H9 (cell line): ENCODE measurements at regions not wholly inside any gene's neighbourhood (a gene's known extent, or its start where the extent isn't known, plus 50 kb on each side); places are given as distances from the start of the nearest gene placed in this dataset.

ENCODE experiments used
- DNase-seq: peaks from one replicate; pipeline ENCODE4 v3.0.0-alpha.2; 2017
- H2AFZ ChIP-seq: one replicate; pipeline ENCODE4 v1.6.1; 2013; ENCODE audit warnings: mild to moderate bottlenecking, low read length, control low read depth, moderate library complexity
- H2AK5ac ChIP-seq: 2 replicates; pipeline ENCODE4 v1.6.1; 2013; ENCODE audit warnings: low read length, control low read depth, mixed read lengths; ENCODE audit not compliant: insufficient read length
- H2BK120ac ChIP-seq: one replicate; pipeline ENCODE4 v1.6.1; 2013; ENCODE audit warnings: low read depth, mild to moderate bottlenecking, low read length, control low read depth, inconsistent platforms; ENCODE audit not compliant: poor library complexity, severe bottlenecking
- H2BK12ac ChIP-seq: 2 replicates; pipeline ENCODE4 v1.6.1; 2013; ENCODE audit warnings: low read length, control low read depth, mixed read lengths, low read depth; ENCODE audit not compliant: insufficient read length
- H2BK15ac ChIP-seq: 2 replicates; pipeline ENCODE4 v1.6.1; 2013; ENCODE audit warnings: low read depth, low read length, control low read depth
- H2BK20ac ChIP-seq: one replicate; pipeline ENCODE4 v1.6.1; 2013; ENCODE audit warnings: low read depth, mild to moderate bottlenecking, low read length, control low read depth, inconsistent platforms; ENCODE audit not compliant: poor library complexity, severe bottlenecking
- H2BK5ac ChIP-seq: 2 replicates; pipeline ENCODE4 v1.6.1; 2013; ENCODE audit warnings: low read length, control low read depth, mixed read lengths; ENCODE audit not compliant: insufficient read length
- H3K14ac ChIP-seq: 2 replicates; pipeline ENCODE4 v1.6.1; 2013; ENCODE audit warnings: low read length, control low read depth; ENCODE audit not compliant: insufficient read depth
- H3K18ac ChIP-seq: 2 replicates; pipeline ENCODE4 v1.6.1; 2013; ENCODE audit warnings: low read depth, mild to moderate bottlenecking, mixed read lengths, low read length, control low read depth; ENCODE audit not compliant: insufficient read length
- H3K23ac ChIP-seq: 2 replicates; pipeline ENCODE4 v1.6.1; 2013; ENCODE audit warnings: low read length, control low read depth, mixed read lengths, low read depth; ENCODE audit not compliant: insufficient read length
- H3K23me2 ChIP-seq: 2 replicates; pipeline ENCODE4 v1.6.1; 2013; ENCODE audit warnings: low read depth, mild to moderate bottlenecking, mixed read lengths, low read length, control low read depth; ENCODE audit not compliant: insufficient read length, poor library complexity, severe bottlenecking
- H3K27ac ChIP-seq: 2 replicates; pipeline ENCODE4 v1.5.1; 2013; ENCODE audit warnings: low read length, control low read depth, mixed read lengths, low read depth; ENCODE audit not compliant: insufficient read length
- H3K27me3 ChIP-seq: 2 replicates; pipeline ENCODE4 v1.6.1; 2013; ENCODE audit warnings: low read length, control low read depth, inconsistent platforms; ENCODE audit not compliant: insufficient read depth
- H3K4ac ChIP-seq: 2 replicates; pipeline ENCODE4 v1.6.1; 2013; ENCODE audit warnings: low read depth, mild to moderate bottlenecking, control low read depth, inconsistent platforms, low read length, moderate library complexity
- H3K4me1 ChIP-seq: 2 replicates; pipeline ENCODE4 v1.6.1; 2013; ENCODE audit warnings: low read length, control low read depth, inconsistent platforms; ENCODE audit not compliant: insufficient read depth
- H3K4me2 ChIP-seq: 2 replicates; pipeline ENCODE4 v1.6.1; 2013; ENCODE audit warnings: low read length, control low read depth, mixed read lengths; ENCODE audit not compliant: insufficient read length, insufficient read depth
- H3K56ac ChIP-seq: 2 replicates; pipeline ENCODE4 v1.6.1; 2013; ENCODE audit warnings: low read depth, mild to moderate bottlenecking, mixed read lengths, low read length, control low read depth; ENCODE audit not compliant: insufficient read length
- H3K79me1 ChIP-seq: 2 replicates; pipeline ENCODE4 v1.6.1; 2013; ENCODE audit warnings: low read depth, mild to moderate bottlenecking, moderate library complexity, low read length, control low read depth, inconsistent platforms; ENCODE audit not compliant: insufficient read depth, poor library complexity, severe bottlenecking
- H3K79me2 ChIP-seq: 2 replicates; pipeline ENCODE4 v1.6.1; 2013; ENCODE audit warnings: low read length, control low read depth, inconsistent platforms; ENCODE audit not compliant: insufficient read depth
- H3K9ac ChIP-seq: 2 replicates; pipeline ENCODE4 v1.6.1; 2013; ENCODE audit warnings: low read length, control low read depth, mixed read lengths; ENCODE audit not compliant: insufficient read length; ENCODE audit errors: extremely low read depth
- H3K9me3 ChIP-seq: one replicate; pipeline ENCODE4 v1.6.1; 2013; ENCODE audit warnings: low read depth, low read length, inconsistent platforms; ENCODE audit not compliant: control insufficient read depth
- H3T11ph ChIP-seq: one replicate; pipeline ENCODE4 v1.6.1; 2013; ENCODE audit warnings: mild to moderate bottlenecking, low read length, control low read depth, inconsistent platforms
- H4K20me1 ChIP-seq: one replicate; pipeline ENCODE4 v1.6.1; 2013; ENCODE audit not compliant: control insufficient read depth, insufficient read length, insufficient read depth
- H4K5ac ChIP-seq: 2 replicates; pipeline ENCODE4 v1.6.1; 2013; ENCODE audit warnings: low read depth, mild to moderate bottlenecking, mixed read lengths, low read length, control low read depth; ENCODE audit not compliant: insufficient read length
- H4K8ac ChIP-seq: replicated peaks from 2 replicates; pipeline ENCODE4 v1.6.1; 2013; ENCODE audit warnings: low read length, control low read depth, mixed read lengths, low read depth; ENCODE audit not compliant: insufficient read length
- H4K91ac ChIP-seq: 2 replicates; pipeline ENCODE4 v1.6.1; 2013; ENCODE audit warnings: low read depth, mild to moderate bottlenecking, moderate library complexity, mixed read lengths, low read length, control low read depth; ENCODE audit not compliant: insufficient read length
- H3K27ac Mint-ChIP-seq, 3 experiments: 2 replicates in 2 of 3; 3 replicates in 1 of 3; pipeline ENCODE4 v1.8.0; 2020 to 2021; ENCODE audit warnings: mixed read lengths in 3 of 3, mild to moderate bottlenecking in 1 of 3, moderate library complexity in 1 of 3
- H3K27me3 Mint-ChIP-seq: 2 replicates; pipeline ENCODE4 v1.8.0; 2021; ENCODE audit warnings: low read depth, mild to moderate bottlenecking, moderate library complexity, mixed read lengths
- H3K36me3 Mint-ChIP-seq, 3 experiments: 2 replicates in 2 of 3; 3 replicates in 1 of 3; pipeline ENCODE4 v1.8.0; 2020 to 2021; ENCODE audit warnings: low read depth in 3 of 3, mixed read lengths in 3 of 3; ENCODE audit not compliant: insufficient read depth in 1 of 3
- H3K4me1 Mint-ChIP-seq, 2 experiments: 2 replicates each; pipeline ENCODE4 v1.8.0; 2020; ENCODE audit warnings: mixed read lengths in 2 of 2
- H3K4me3 Mint-ChIP-seq, 2 experiments: 2 replicates in 1 of 2; 3 replicates in 1 of 2; pipeline ENCODE4 v1.8.0; 2020 to 2021; ENCODE audit warnings: mild to moderate bottlenecking in 2 of 2, mixed read lengths in 2 of 2, moderate library complexity in 1 of 2
- H3K9me3 Mint-ChIP-seq, 2 experiments: 2 replicates in 1 of 2; 3 replicates in 1 of 2; pipeline ENCODE4 v1.8.0; 2020; ENCODE audit warnings: mild to moderate bottlenecking in 2 of 2, mixed read lengths in 2 of 2, moderate library complexity in 1 of 2
- WGBS: extraction: QIAGEN DNeasy Blood & Tissue Kit; methylation state at CpG from one replicate; pipeline ENCODE4 v1.1.7; 2013; ENCODE audit warnings: missing lambda C conversion rate, low lambda C conversion rate, mixed read lengths; ENCODE audit not compliant: insufficient read length; ENCODE audit errors: extremely low coverage; 5-methylcytosine and 5-hydroxymethylcytosine counted together
- TF ChIP-seq, protein P1 (sequence below): fragments of 200-600 bp; sonication (generic); conservative IDR thresholded peaks from 3 replicates; pipeline ENCODE4 v1.8.0; 2021; ENCODE audit warnings: antibody characterized with exemption, mild to moderate bottlenecking

GRCh38 chr12:33116284-33116683, 219.7 kb upstream of the PKP2 start:
- Histone ChIP-seq H3K79me1 (no peaks in the 10 kb centered on the region), H3K27me3 (no peaks in the 10 kb centered on the region), H2BK5ac (no peak overlapping the region), H3K18ac (no peak overlapping the region), H4K20me1 (no peaks in the 10 kb centered on the region), H3K27ac (no peak overlapping the region), H3K4ac (no peak overlapping the region), H4K5ac (no peak overlapping the region), H2AFZ (no peak overlapping the region), H3K9ac (no peak overlapping the region), H2AK5ac (no peak overlapping the region), H3T11ph (no peak overlapping the region), H3K4me2 (no peak overlapping the region), H2BK20ac (no peak overlapping the region), H3K56ac (no peak overlapping the region), H3K14ac (no peak overlapping the region), H2BK15ac (no peak overlapping the region), H2BK12ac (no peak overlapping the region), H3K79me2 (no peaks in the 10 kb centered on the region), H3K23ac (no peak overlapping the region), H3K23me2 (no peaks in the 10 kb centered on the region), H2BK120ac (no peak overlapping the region), H4K8ac (no peak overlapping the region), H4K91ac (no peak overlapping the region), H3K9me3 (no peaks in the 10 kb centered on the region), H3K4me1 (peaks cover 2% of the 10 kb centered on the region; the same call in 1 of the 2 replicates)
- Mint-ChIP-seq H3K4me3 (no peak overlapping the region), H3K9me3 (no peaks in the 10 kb centered on the region), H3K27ac (no peak overlapping the region), H3K27me3 (no peaks in the 10 kb centered on the region), H3K36me3 (no peaks in the 10 kb centered on the region), H3K4me1 (peaks cover 19 to 23% of the 10 kb centered on the region in 2 experiments)
- WGBS: no CpG with 5 or more reads among the region's 1 CpG
- DNase-seq: no peak
- TF ChIP-seq, protein P1, sequence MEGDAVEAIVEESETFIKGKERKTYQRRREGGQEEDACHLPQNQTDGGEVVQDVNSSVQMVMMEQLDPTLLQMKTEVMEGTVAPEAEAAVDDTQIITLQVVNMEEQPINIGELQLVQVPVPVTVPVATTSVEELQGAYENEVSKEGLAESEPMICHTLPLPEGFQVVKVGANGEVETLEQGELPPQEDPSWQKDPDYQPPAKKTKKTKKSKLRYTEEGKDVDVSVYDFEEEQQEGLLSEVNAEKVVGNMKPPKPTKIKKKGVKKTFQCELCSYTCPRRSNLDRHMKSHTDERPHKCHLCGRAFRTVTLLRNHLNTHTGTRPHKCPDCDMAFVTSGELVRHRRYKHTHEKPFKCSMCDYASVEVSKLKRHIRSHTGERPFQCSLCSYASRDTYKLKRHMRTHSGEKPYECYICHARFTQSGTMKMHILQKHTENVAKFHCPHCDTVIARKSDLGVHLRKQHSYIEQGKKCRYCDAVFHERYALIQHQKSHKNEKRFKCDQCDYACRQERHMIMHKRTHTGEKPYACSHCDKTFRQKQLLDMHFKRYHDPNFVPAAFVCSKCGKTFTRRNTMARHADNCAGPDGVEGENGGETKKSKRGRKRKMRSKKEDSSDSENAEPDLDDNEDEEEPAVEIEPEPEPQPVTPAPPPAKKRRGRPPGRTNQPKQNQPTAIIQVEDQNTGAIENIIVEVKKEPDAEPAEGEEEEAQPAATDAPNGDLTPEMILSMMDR: no peak
